Posterior vena cava (tissue), 2 donors: ENCODE measurements at regions not wholly inside any gene's neighbourhood (a gene's known extent, or its start where the extent isn't known, plus 50 kb on each side); places are given as distances from the start of the nearest gene placed in this dataset.

Source experiments
- DNase-seq: peaks from one replicate; pipeline ENCODE4 v3.0.0-alpha.2; 2020; ENCODE audit warnings: low spot score
- intact Hi-C, 2 donors: fragments of 100-400 bp; cut with DNase I; formaldehyde crosslinking; loops; one replicate each; pipeline versions ENCODE4 v1.14.1 to v1.14.2; 2022 to 2023
- donor health status: DM: yes; HTN: yes; CAD: no.
- donor health status: DM: yes; HTN: yes; CAD: no.

DNA sequence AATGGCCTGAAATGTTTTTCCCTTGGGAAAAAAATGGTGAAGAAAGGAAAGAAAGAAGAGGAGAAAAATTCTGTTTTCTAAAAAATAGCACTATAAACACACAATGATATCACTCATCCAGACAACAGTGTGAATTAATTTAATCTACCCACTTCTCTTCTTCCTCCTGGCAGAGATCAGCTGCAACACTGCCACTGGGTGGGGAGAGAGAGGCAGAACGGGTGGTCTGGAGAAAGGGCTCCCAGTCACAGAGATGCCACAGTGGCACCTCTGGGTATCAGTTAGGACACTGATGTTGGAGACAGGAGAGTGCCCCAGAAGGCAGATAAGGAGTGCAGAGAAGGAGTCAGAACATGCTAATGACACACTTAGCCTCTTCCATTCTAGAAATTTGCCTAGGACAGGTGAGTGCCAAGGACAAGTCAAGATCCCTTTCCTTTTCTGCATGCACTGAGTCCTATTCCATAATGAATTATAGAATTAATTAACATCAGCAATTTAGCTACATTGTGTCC, 168.6 kb downstream of the SUCLA2 start:
- intact Hi-C loops, result no loop called here
- DNase-seq, result no peak

DNA sequence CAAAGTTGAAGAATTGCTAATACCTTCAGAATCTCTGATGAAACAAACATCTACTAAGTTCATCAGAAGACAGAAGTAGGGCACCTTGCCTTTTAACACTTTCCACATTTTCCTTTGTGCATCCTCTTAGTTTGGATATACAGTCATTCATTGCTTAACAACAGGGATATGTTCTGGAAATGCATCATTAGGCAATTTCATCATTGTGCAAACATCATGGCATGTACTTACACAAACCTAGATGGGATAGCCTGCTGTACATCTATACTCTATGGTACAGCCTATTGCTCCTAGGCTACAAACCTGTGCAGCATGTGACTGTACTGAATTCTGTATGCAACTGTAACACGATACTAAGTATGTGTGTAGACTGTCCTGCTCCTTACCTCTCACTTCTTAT, 169.8 kb downstream of the SUCLA2 start:
- intact Hi-C loops, result no loop called here
- DNase-seq, result no peak

DNA sequence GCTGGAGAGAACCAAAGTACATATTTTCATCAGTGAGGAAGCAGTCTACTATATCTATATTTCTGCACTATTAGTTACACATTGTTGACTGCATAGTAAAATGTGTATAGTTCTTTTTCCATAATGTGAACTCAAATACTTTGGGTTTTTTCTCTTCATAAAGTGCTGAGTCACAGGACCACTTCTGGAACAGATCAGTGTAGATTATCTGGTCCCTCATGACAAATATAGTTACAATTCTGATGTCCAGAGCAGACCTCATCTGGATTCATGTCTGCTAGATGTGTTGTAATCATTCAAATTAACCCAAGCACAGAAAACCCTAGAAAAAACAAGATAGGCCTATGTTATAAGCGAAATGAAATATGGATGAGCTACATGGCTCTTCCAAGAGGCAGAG, 171.4 kb downstream of the SUCLA2 start:
- intact Hi-C loops, result no loop called here

DNA sequence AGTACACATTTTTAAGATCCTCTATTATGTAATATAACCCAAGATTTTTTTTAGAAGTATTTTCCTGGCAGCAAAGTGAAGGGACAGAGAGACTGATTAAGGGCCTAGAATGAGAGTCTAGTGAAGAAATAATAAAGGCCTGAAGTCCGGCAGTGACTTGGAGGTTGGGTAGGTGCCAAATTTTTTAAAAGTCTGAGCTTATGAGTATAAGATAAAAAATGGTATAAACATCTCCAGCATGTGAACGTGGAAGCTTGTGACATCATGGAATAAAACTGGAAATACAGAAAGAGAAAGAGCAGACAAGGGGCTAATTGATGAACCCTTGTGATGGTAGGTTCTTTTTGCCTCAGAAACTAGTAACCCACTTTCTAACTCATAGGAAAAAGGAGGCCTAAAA, 174.6 kb downstream of the SUCLA2 start:
- DNase-seq, result no peak
- intact Hi-C loops, result no loop called here

More for the DNA sequence above, 171.4 kb downstream of the SUCLA2 start:
- no peak for DNase-seq

DNA sequence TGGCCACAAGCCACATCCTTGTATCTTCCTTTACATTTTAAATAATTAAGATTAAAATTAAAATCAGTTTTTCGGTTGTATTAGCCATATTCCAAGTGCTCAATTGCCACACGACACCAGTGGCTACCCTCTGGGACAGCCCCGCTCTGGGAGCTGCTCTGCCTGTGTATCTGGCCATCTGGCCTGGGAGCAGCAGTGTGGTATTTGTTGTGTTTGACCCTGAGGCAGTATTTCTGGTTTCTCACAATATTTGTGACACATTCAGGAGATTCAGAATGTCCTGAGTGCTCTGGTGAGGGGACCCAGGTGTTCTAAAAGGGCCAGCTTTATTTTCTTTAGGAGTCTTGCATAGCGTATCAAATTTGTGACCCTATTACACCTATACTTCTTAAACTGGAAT, 179.0 kb downstream of the SUCLA2 start:
- intact Hi-C loops, result no loop called here
- DNase-seq, result no peak

DNA sequence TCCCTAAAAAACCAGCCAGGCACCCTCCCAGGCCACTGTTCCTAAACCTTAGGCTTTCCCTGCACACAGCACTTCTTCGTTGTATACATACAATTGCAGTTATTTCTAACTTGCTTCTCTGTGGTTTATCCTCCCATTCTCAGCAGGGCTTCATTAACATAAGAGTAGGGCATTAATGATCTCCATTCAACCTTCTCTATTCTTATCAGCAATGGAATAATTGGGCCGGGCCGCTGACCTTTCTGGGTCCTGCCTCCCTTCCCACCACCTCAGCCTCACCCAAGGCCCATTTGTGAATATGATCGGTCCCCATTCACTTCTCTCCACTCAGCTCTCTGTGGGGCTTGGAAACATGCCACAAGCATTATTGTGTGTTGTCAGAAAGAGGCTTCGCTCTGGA, 184.2 kb downstream of the SUCLA2 start:
- intact Hi-C loops, result no loop called here

DNA sequence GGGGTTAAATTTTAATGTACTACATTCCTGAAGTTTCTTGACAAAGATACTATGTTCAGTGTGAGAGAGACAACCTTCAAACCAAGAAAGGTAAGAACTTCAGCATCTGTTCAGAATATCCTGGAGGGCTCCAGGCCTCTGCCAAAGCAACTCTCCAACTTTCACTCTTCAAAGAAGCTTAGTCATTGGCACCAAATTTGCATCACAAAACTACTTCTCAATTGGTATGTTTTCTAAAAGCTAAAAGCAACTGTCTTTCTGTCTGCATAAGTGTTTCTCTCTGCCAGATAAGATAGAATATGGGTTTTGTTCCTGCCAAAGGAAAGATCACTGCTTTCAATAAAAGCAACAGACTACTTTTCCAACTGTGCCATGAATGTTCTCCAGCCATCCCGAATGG, 187.4 kb downstream of the SUCLA2 start:
- intact Hi-C loops, result no loop called here
- DNase-seq, result no peak

More for the DNA sequence above, 184.2 kb downstream of the SUCLA2 start:
- no peak for DNase-seq

DNA sequence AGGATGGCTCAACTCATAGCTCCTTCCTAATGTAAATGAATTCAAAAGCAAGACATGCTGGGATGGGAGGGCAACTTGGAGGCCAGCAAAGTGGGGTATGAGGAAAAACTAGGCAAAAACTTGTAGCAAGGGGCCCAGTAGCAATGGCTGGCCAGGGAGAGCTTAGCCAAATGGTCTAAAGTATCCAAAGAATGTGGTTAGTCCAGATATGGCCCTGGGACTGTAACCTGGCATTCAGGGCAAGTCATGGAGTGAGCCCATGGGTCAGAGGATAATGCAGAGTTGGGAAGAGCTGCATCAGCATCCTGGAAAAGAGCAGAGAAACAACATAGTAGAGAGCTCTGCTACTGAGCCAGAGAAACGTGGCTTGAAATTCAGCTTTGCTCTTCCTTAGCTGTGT, 191.7 kb downstream of the SUCLA2 start:
- intact Hi-C loops, result no loop called here
- DNase-seq, result no peak

DNA sequence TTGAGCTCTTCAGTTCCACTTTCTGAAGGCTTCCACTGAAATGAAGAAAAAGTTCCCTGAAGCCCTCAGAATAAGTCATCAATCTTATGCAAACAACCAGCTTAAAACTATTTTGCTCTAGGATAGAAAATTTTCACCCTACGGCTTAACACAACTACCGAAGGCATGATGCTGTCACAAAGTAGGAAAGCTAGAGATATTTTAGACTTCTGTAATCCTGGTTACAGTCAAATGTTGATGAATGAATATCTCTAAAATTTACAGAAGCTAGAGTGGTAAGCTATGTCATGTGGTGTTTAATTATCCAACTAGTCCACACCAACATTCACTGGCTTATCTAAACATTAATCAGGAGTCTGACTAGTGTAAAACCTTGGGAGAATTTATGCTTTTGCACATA, 197.9 kb downstream of the SUCLA2 start:
- DNase-seq, result no peak
- intact Hi-C loops, result no loop called here

DNA sequence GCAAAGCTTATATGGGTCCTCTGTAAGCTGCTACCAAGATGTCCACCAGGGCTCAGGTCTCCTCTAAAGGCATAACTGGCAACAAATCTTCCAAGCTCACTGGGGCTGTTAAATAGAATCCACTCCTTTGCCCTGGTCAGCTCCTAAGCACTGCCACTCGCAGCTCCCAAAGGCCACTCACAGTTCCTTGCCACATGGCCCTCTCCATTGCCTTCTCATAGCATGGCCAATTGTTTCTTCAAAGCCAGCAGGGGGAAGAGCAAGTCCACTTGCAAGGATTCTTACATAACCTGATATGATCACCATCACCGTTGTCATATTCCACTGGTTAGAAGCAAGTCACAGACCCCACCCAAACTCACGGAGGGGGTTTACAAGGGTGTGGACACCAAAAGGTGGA, 199.5 kb downstream of the SUCLA2 start:
- no peak for DNase-seq

DNA sequence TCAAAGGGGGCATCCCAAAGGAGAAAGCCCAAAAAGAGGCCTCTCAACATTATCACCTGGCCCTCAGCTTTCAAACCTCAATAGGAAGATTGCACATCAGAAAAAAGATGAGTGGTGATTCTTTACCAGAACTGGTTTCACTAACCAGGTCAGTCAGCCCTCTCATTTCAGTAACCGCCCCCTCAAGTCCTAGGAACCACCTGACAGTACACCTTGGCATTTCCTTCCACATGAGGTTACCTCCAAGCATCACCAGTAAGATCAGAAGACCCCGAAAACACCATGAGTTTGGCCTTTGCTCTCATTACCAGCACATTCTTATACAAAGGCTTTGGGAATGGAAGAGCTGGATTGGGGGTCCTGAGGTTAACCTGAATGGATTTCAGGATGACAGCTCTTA, 200.5 kb downstream of the SUCLA2 start:
- intact Hi-C loops, result no loop called here
- no peak for DNase-seq

More for the DNA sequence above, 199.5 kb downstream of the SUCLA2 start:
- intact Hi-C loops, result no loop called here

DNA sequence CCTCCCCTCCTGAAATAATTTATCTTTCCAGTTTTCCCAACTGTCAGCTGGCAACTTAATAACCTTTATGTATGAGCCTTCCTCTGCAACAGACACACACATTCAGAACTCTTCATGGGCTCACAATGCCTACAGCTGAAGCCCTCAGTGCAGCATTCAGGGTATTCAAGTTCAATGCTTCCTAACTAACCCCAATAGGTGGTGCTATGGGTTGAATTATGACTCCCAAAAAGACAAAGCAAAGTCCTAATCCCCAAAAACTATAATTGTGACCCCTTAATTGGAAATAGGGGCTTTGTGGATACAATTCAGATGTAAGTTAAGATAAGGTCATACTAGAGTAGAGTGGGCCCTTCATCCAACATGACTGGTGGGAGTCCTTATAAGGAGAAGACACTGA, 202.2 kb downstream of the SUCLA2 start:
- intact Hi-C loops, result no loop called here
- DNase-seq, result no peak

DNA sequence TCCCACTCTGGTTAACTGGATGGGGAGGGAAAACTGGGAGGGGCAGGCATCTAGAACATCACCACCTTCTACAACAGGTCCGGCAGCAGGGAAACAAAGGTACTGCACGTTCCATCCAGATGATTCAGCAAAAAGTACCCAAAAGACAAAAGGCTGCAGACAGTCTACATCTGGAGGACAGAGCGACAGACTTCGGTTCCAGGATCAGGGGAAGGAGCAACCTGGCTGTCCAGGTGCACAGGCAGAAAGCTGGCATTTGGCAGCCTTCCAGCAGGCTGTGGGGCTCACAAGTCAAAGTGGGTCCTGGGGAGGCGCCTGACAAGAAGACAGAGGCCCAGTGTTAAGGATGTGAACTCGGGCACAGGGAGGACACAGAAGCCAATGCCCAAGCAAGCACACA, 202.9 kb downstream of the SUCLA2 start:
- DNase-seq, result no peak
- intact Hi-C loops, result no loop called here

DNA sequence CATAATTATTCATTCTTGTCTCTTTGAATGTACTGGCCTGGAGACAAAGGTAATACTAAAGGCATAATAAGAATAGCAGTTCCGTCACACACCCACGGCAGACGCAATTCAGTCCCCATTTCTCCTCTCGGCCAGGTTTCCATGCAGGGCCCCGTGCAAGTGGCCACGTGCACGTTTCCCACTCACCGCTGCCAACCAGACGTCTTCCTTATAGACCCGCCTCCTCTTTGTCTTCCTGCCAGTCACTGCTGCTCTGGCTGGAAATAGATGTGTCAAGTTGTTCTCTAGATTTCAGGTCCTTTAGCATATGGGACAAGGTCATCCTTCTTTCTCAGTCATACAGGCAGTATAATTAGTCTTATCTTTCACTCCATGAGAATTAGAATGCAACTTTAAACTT, 204.3 kb downstream of the SUCLA2 start:
- no peak for DNase-seq
- intact Hi-C loops, result no loop called here

DNA sequence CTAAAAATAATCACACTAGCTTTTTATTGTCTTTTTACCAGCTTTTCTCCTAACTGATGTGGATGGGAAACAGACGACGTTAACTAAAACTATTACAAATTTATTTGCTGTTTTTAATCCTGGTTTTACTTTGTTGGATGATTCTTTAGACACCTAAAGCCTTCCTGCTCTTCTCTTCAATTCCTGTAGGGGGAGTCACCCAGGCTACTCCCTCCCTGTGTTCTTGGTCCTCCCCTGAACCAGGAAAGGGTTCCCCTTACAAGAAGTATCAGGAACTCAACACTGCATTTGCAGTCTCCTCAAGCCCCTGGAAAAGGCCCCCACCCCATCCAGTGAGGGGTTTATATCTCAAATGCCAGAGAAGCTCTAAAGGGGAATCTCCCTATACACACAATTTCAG, 206.1 kb downstream of the SUCLA2 start:
- intact Hi-C loops, result no loop called here
- DNase-seq, result no peak

DNA sequence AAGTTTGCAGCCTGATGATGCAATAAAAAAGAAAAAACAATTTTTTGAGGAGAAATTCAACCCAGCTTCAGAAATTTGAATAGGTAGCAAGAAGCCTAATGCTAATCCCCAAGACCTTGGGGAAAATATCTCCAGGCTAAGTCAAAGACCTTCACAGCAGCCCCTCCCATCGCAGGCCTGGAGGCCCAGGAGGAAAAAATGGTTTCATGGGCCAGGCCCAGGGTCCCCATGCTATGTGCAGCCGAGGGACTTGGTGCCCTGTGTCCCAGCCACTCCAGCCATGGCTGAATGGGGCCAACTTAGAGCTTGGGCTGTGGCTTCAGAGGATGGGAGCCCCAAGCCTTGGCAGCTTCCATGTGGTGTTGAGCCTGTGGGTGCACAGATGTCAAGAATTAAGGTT, 210.3 kb downstream of the SUCLA2 start:
- DNase-seq, result no peak
- intact Hi-C loops, result no loop called here

DNA sequence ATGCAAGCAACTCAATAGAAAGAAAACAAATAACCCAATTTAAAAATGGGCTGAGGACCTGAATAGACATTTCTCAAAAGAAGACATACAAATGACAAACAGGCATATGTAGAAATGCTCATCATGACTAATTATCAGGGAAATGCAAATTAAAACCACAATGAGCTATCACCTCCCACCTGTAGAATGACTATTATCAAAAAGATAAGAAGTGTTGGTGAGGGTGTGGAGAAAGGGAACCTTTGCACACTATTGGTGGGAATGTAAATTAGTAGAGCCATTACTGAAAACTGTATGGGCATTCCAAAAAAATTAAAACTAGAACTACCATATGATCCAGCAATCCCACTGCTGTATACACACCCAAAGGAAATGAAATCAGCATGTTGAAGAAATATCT, 212.2 kb downstream of the SUCLA2 start:
- no peak for DNase-seq
- intact Hi-C loops, result no loop called here

DNA sequence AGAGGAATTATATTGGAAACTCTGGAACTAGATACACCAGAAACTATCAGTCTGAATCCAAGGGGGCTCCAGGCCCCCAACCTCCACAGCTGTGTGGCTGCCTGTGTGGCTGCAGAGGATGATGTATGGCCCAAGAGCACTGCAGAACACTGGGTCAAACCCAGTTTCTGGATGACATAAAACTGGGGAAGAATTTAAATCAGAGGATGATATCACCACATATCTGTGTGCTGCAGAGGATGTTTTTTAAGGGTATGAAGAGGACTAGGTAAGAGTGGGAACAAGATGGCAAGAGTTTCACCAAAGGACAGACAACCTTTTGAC, 226.4 kb downstream of the SUCLA2 start:
- DNase-seq, result no peak
- intact Hi-C loops, result loop anchor here in 1 of 2 donors (10.0 kb wide), 1 partner anchor 940 kb away; no protein-coding TSS in a partner anchor

DNA sequence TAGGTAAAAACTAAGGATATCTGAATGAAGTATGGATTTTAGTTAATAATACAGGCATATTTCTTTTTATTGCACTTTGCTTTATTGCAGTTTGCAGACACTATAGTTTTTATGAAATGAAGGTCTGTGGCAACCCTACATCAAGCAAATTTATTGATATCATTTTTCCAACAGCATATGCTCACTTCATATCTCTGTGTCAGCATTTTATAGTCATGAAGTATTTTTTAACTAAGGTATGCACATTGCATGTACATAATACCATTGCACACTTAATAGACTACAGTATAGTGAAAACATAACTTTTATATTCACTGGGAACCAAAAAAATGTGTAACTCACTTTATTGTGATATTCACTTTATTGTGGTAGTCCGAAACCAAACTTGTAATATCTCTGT, 236.3 kb downstream of the SUCLA2 start:
- DNase-seq, result no peak
- intact Hi-C loops, result no loop called here

DNA sequence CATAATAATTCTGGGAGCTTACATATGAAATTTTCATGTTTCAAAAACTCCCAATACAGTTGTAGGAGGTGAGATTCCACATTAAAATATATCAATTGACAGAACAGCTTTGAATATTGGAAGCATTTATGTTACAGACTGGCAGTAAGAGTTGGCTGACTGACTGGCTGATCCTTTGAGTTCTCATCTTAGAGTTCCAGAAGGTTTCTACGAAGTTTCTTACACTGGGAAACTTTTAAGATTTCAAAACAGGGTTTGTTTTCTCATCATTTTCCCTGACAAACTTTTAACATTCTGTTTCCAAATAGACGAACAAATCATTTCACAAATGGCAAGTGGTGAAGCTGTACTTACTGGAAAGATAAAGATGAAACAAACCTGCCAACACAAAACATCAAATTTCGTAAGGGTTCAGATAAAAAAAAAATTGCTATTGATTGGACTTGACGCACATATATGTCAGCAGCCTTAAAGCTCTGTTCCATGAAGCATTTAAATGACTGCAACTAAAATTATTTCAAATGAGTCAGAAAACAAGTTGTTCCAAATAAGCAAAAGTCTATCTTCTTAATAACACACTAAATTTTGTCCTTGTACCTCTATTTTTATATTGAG, 243.5 kb downstream of the SUCLA2 start:
- DNase-seq, result no peak
- intact Hi-C loops, result no loop called here

DNA sequence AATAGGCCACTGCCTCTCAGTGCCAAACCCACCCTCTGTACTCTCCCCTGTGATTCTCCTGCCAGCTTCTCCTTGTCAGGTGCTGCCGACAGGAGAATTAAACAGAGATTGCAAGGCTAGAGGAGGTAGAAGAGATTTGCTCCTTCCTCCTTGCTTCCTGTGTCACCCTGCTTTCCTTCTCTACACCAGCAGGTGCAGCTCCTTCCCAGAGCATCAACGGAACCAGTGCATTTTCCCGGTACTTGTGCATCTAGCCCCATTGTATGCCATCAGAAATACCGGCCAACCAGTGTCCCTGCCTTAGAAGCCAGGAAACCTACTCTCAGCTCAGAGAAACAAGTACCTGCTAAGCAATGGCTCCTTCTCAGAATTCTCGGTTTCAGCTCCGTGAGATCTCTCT, 253.2 kb downstream of the SUCLA2 start:
- intact Hi-C loops, result no loop called here
- DNase-seq, result no peak

DNA sequence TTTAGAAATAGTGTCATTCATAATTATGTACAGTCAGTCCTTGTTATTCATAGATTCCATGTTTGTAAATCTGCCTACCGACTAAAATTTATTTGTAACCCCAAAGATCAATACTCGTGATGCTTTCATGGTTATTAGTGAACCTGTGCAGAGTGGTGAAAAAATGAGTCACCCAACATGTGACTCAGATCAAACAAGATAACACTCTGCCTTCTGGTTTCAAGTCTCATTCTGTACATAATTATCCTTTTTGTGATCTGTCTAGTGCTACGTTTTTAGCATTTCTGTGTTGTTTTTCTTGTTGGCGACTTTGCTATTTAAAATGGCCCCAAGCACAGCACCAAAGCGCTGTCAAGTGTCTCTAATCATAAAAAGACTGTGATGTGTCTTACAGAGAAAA, 274.7 kb downstream of the SUCLA2 start:
- no peak for DNase-seq
- intact Hi-C loops, result no loop called here
